SK-N-SH treated with all-trans-retinoic acid at 6 μM for 48 hours (cell line): ENCODE measurements at regions not wholly inside any gene's neighbourhood (a gene's known extent, or its start where the extent isn't known, plus 50 kb on each side); places are given as distances from the start of the nearest gene placed in this dataset.
A peak's percentile ranks its signal among the peaks of the same experiment; 100 is the strongest.

Source experiments
- ATAC-seq: fragments of 200-7000 bp; cut with Tn5 transposase; 3 replicates; pipeline ENCODE4 v1.9.1; 2020; ENCODE audit warnings: mild to moderate bottlenecking, moderate library complexity
- ARNTL ChIP-seq: fragments of 450-650 bp; formaldehyde crosslinking; IDR thresholded peaks from 2 replicates; pipeline ENCODE4 v1.5.0; 2020; ENCODE audit warnings: low read depth, mild to moderate bottlenecking, moderate library complexity, borderline replicate concordance
- CREB5 ChIP-seq: fragments of 250-450 bp; sonication (Bioruptor Pico); IDR thresholded peaks from 2 replicates; pipeline ENCODE4 v1.5.1; 2020; ENCODE audit warnings: low read depth, mild to moderate bottlenecking, moderate library complexity
- CSDC2 ChIP-seq: fragments of 250-450 bp; sonication (Bioruptor Pico); IDR thresholded peaks from 2 replicates; pipeline ENCODE4 v1.5.0; 2020; ENCODE audit warnings: mild to moderate bottlenecking, moderate library complexity
- ESRRG ChIP-seq: fragments of 250-450 bp; sonication (Bioruptor Pico); IDR thresholded peaks from 2 replicates; pipeline ENCODE4 v1.6.1; 2021; ENCODE audit warnings: mild to moderate bottlenecking
- GLIS3 ChIP-seq: fragments of 250-450 bp; sonication (Bioruptor Pico); IDR thresholded peaks from 2 replicates; pipeline ENCODE4 v1.5.0; 2020; ENCODE audit warnings: mild to moderate bottlenecking, moderate library complexity
- ISL1 ChIP-seq: fragments of 250-450 bp; sonication (Bioruptor Pico); IDR thresholded peaks from 2 replicates; pipeline ENCODE4 v2.1.2; 2022; ENCODE audit warnings: mild to moderate bottlenecking, moderate library complexity
- OSR1 ChIP-seq: fragments of 250-450 bp; sonication (Bioruptor Pico); IDR thresholded peaks from 2 replicates; pipeline ENCODE4 v1.8.0; 2022; ENCODE audit warnings: moderate library complexity, mild to moderate bottlenecking, inconsistent platforms
- PATZ1 ChIP-seq: fragments of 250-450 bp; sonication (Bioruptor Pico); IDR thresholded peaks from 2 replicates; pipeline ENCODE4 v1.8.0; 2020; ENCODE audit warnings: mild to moderate bottlenecking, moderate library complexity, borderline replicate concordance
- POU6F1 ChIP-seq: fragments of 250-450 bp; sonication (Bioruptor Pico); IDR thresholded peaks from 2 replicates; pipeline ENCODE4 v1.8.0; 2021; ENCODE audit warnings: low read depth, mild to moderate bottlenecking, moderate library complexity, borderline replicate concordance
- PPARA ChIP-seq: fragments of 250-450 bp; sonication (Bioruptor Pico); IDR thresholded peaks from 2 replicates; pipeline ENCODE4 v1.5.0; 2020; ENCODE audit warnings: mild to moderate bottlenecking, borderline replicate concordance
- ZC3H10 ChIP-seq: fragments of 250-450 bp; sonication (Bioruptor Pico); IDR thresholded peaks from 2 replicates; pipeline ENCODE4 v1.5.1; 2021; ENCODE audit warnings: mild to moderate bottlenecking, moderate library complexity
- ZFP3 ChIP-seq: fragments of 250-450 bp; sonication (Bioruptor Pico); IDR thresholded peaks from 2 replicates; pipeline ENCODE4 v1.5.0; 2020; ENCODE audit warnings: mild to moderate bottlenecking, moderate library complexity
- ZFP30 ChIP-seq: fragments of 450-650 bp; formaldehyde crosslinking; IDR thresholded peaks from 2 replicates; pipeline ENCODE4 v1.5.0; 2022; ENCODE audit warnings: mild to moderate bottlenecking, moderate library complexity
- ZNF8 ChIP-seq: fragments of 450-650 bp; formaldehyde crosslinking; IDR thresholded peaks from 2 replicates; pipeline ENCODE4 v1.5.0; 2020; ENCODE audit warnings: mild to moderate bottlenecking, moderate library complexity

- ATAC-seq: no peak
- 0 out of 2 replicates have a peak, but pooled peaks have one; percentile 15 for TF ChIP-seq ISL1 (CRISPR knock-in tag)
- no peak for TF ChIP-seq ZFP3 (CRISPR knock-in tag)
Measured at GRCh38 chr2:236776695-236777251, 207.1 kb downstream of the ACKR3 start.

- no peak for TF ChIP-seq PATZ1 (CRISPR knock-in tag)
- no peak for TF ChIP-seq PPARA
- no peak for TF ChIP-seq ZFP30
- TF ChIP-seq ESRRG: no peak
- no peak for TF ChIP-seq ZC3H10 (CRISPR knock-in tag)
- TF ChIP-seq CREB5 (CRISPR knock-in tag): no peak
- no peak for TF ChIP-seq POU6F1 (CRISPR knock-in tag)
- no peak for TF ChIP-seq ZNF8 (CRISPR knock-in tag)
- no peak for ATAC-seq
Measured at GRCh38 chr2:236777408-236777807, 207.8 kb downstream of the ACKR3 start.

GRCh38 chr2:236781933-236782816 lies 212.6 kb downstream of the ACKR3 start:
- no peak for ATAC-seq
- TF ChIP-seq ESRRG (no peak), ZFP30 (no peak), ZC3H10 (CRISPR knock-in tag) (no peak), PATZ1 (CRISPR knock-in tag) (no peak), ARNTL (CRISPR knock-in tag) (no peak), GLIS3 (CRISPR knock-in tag) (no peak)

- no peak for ATAC-seq
- TF ChIP-seq ISL1 (CRISPR knock-in tag): no peak
- no peak for TF ChIP-seq PPARA
- TF ChIP-seq PATZ1 (CRISPR knock-in tag): no peak
- no peak for TF ChIP-seq ZC3H10 (CRISPR knock-in tag)
- TF ChIP-seq CSDC2 (CRISPR knock-in tag): no peak
- TF ChIP-seq ESRRG: no peak
- TF ChIP-seq CREB5 (CRISPR knock-in tag): no peak
- no peak for TF ChIP-seq OSR1 (CRISPR knock-in tag)
- TF ChIP-seq, all 23 proteins: peak for 0
Measured at GRCh38 chr2:236782938-236783337, 213.3 kb downstream of the ACKR3 start.
